Colonic mucosa (tissue), 4 donors: ENCODE measurements at regions not wholly inside any gene's neighbourhood (a gene's known extent, or its start where the extent isn't known, plus 50 kb on each side); places are given as distances from the start of the nearest gene placed in this dataset.

Experiments
- DNase-seq: peaks from one replicate; pipeline ENCODE4 v3.0.0-alpha.2; 2020
- H3K27ac ChIP-seq: fragments of 200-600 bp; one replicate; pipeline ENCODE4 v1.8.0; 2021
- H3K27me3 ChIP-seq: fragments of 200-600 bp; one replicate; pipeline ENCODE4 v1.8.0; 2021
- H3K36me3 ChIP-seq: fragments of 200-600 bp; one replicate; pipeline ENCODE4 v1.8.0; 2021
- H3K4me1 ChIP-seq: fragments of 200-600 bp; one replicate; pipeline ENCODE4 v1.8.0; 2021; ENCODE audit warnings: mild to moderate bottlenecking
- H3K4me3 ChIP-seq: fragments of 200-600 bp; one replicate; pipeline ENCODE4 v1.8.0; 2021
- H3K9ac ChIP-seq, 2 donors: one replicate each; pipeline ENCODE4 v1.7.0; 2013; ENCODE audit warnings: control low read depth in 2 of 2, low read depth in 2 of 2, low read length in 2 of 2
- H3K9me3 ChIP-seq: fragments of 200-600 bp; one replicate; pipeline ENCODE4 v1.8.0; 2021
- intact Hi-C: fragments of 100-400 bp; cut with DNase I; formaldehyde crosslinking; loops from one replicate; pipeline ENCODE4 v1.14.1; 2022
- TF ChIP-seq, protein P1 (sequence below): fragments of 200-600 bp; IDR thresholded peaks from one replicate; pipeline ENCODE4 v1.8.0; 2022; ENCODE audit warnings: antibody characterized with exemption, mild to moderate bottlenecking
- donor health status: healthy.
- donor health status: DM: no; HTN: no; CAD: no.
- donor health status: DM: no; HTN: no; CAD: no.

DNA sequence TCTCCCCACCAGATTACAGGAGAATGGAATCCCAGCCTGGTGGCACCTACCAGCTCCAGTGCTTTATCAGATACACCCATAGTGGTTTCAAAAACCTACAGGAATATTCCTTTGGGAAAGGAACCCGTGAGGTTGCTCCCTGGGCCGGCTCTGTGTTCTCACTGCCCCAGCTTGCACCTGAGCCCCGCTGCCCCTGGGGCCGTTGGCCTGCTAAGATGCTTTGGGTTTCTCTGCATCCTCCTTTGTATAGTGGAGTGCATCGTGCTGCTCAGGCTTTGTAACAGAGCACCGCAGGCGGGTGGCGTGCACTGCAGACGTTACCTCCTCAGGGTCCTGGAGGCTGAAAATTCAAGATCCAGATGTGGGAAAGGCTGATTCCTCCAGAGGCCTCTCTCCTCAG is 414.1 kb downstream of the BRD1 start:
- H3K9me3 ChIP-seq: no peaks in the 10 kb centered on the region
- H3K4me3 ChIP-seq: no peak overlapping the region
- intact Hi-C loops: no loop called here
- H3K36me3 ChIP-seq: no peaks in the 10 kb centered on the region
- no peaks in the 10 kb centered on the region for H3K4me1 ChIP-seq
- no peak overlapping the region for H3K27ac ChIP-seq
- TF ChIP-seq, protein P1, sequence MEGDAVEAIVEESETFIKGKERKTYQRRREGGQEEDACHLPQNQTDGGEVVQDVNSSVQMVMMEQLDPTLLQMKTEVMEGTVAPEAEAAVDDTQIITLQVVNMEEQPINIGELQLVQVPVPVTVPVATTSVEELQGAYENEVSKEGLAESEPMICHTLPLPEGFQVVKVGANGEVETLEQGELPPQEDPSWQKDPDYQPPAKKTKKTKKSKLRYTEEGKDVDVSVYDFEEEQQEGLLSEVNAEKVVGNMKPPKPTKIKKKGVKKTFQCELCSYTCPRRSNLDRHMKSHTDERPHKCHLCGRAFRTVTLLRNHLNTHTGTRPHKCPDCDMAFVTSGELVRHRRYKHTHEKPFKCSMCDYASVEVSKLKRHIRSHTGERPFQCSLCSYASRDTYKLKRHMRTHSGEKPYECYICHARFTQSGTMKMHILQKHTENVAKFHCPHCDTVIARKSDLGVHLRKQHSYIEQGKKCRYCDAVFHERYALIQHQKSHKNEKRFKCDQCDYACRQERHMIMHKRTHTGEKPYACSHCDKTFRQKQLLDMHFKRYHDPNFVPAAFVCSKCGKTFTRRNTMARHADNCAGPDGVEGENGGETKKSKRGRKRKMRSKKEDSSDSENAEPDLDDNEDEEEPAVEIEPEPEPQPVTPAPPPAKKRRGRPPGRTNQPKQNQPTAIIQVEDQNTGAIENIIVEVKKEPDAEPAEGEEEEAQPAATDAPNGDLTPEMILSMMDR: no peak
- no peaks in the 10 kb centered on the region for H3K27me3 ChIP-seq
- H3K9ac ChIP-seq: no peak overlapping the region
- DNase-seq: no peak

DNA sequence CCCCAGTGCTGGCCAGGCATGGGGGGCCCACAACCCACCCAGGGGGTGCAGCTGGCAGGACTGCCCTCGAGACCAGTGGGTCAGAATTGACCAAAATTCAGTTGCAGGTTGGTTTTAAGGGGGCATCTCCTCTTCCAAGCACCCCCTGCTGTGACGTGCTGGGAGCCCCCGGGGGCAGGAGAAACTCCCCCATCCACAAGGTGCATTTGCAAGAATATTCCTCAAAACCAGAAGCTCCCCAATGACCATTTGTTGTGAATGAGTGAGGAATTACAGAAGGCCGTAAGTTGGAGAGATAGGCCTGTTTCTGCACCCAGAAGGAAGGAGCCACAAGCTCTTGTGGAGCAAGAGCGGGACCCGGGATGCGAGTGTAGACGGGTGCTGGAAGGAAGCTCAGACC is 414.5 kb downstream of the BRD1 start:
- TF ChIP-seq, protein P1: no peak
- Histone ChIP-seq H3K27ac (no peak overlapping the region), H3K4me1 (no peaks in the 10 kb centered on the region), H3K9ac (no peak overlapping the region), H3K36me3 (no peaks in the 10 kb centered on the region), H3K9me3 (no peaks in the 10 kb centered on the region), H3K27me3 (no peaks in the 10 kb centered on the region), H3K4me3 (no peak overlapping the region)
- intact Hi-C loops: no loop called here
- DNase-seq: no peak

DNA sequence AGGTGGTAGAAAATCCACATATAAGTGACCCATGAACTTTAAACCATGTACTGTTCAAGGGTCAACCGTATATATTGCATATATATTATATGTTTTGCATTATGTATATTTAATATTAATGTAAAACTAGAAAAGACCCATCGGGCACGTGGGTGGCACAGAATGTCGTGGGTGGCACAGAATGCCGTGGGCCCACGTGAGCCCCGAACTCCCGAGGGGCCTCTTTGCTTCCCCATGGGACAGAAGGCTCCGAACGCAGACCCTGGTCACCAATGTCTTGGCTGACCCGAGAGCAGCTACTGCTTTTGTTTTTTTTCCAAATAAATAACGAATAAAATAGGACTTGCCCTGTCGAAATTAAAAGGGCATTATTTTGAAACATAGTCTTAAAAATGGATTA is 415.4 kb downstream of the BRD1 start:
- H3K36me3 ChIP-seq: no peaks in the 10 kb centered on the region
- no peak overlapping the region for H3K27ac ChIP-seq
- H3K4me3 ChIP-seq: no peak overlapping the region
- no peak overlapping the region for H3K9ac ChIP-seq
- intact Hi-C loops: no loop called here
- no peak for DNase-seq
- TF ChIP-seq, protein P1: no peak
- no peaks in the 10 kb centered on the region for H3K9me3 ChIP-seq
- H3K4me1 ChIP-seq: no peaks in the 10 kb centered on the region
- no peaks in the 10 kb centered on the region for H3K27me3 ChIP-seq

DNA sequence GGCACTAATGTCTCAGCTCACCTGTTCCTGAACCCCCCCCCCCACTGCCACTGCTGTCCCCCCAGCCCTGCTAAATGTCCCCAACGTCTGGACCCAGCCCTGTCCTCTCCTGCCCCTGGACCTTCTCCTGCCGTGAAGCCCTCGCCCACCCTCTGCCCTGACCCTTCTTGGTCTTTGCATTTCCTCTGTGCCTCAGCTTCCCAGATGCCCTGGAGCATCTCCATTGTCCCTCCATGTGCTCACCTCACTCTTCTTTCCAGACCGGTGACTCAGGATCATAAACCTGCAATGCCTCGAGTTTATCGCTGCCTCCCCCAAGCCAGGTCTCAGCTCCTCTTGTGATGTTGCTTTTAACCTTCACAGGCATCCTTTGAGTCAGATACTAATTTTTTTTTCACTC is 416.4 kb downstream of the BRD1 start:
- TF ChIP-seq, protein P1: no peak
- H3K27me3 ChIP-seq: no peaks in the 10 kb centered on the region

DNA sequence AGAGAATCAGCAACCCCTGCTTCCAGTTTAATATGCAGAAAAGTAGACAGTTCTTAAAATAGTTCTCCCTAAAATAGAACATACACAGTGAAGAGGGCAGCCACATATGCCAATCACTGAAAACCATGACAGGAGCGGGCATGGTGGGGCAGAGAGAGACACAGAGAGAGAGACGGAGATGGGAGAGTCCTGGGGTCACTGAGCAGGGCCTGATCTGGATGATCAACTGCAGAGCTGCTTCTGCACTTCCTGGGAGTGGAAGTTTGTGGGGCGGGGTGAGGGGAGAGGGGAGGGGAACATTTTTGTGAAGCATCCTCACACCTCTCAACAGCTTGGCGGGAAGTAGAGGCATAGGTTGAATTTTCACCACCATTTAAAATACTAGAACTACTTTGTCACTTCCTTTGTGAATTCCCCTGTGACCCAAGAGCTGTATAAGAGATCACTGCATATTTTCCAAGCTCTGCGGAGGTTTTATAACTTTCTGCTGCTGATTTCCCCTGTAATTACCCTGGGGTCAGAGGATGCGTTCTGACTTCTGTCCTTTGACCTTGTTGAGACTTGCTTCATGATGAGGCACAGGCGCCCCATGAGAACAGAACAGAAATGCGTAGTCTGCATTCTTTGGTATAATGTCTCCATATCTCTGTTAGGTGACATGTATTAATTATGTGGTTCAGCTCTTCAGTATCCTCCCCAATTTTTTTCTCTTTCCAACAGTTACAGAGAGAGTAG is 419.4 kb downstream of the BRD1 start:
- Histone ChIP-seq H3K27me3 (no peaks in the 10 kb centered on the region), H3K9me3 (no peaks in the 10 kb centered on the region), H3K36me3 (no peaks in the 10 kb centered on the region), H3K4me1 (no peaks in the 10 kb centered on the region), H3K27ac (no peak overlapping the region), H3K9ac (no peak overlapping the region), H3K4me3 (no peak overlapping the region)
- TF ChIP-seq, protein P1: no peak
- intact Hi-C loops: no loop called here
- DNase-seq: no peak

More for the DNA sequence above, 416.4 kb downstream of the BRD1 start:
- Histone ChIP-seq H3K4me3 (no peak overlapping the region), H3K9me3 (no peaks in the 10 kb centered on the region), H3K4me1 (no peaks in the 10 kb centered on the region), H3K9ac (no peak overlapping the region), H3K27ac (no peak overlapping the region), H3K36me3 (no peaks in the 10 kb centered on the region)
- DNase-seq: no peak
- intact Hi-C loops: no loop called here
